CD4-positive, alpha-beta T cell treated with Interleukin-6 at 100 ng/mL for 8 hours (primary cell): ENCODE measurements at regions not wholly inside any gene's neighbourhood (a gene's known extent, or its start where the extent isn't known, plus 50 kb on each side); places are given as distances from the start of the nearest gene placed in this dataset.

Experiments
- DNase-seq: peaks from one replicate; pipeline ENCODE4 v3.0.0-alpha.2; 2020; ENCODE audit warnings: mixed read lengths, low spot score

- no peak for DNase-seq
These were observed 472.9 kb upstream of the COBL start for GRCh38 chr7:51789489-51789888.

- no peak for DNase-seq
These were observed 469.7 kb upstream of the COBL start for GRCh38 chr7:51786284-51786683.

GRCh38 chr7:51785876-51786275 is 469.3 kb upstream of the COBL start:
- DNase-seq = no peak

- no peak for DNase-seq
These were observed 468.6 kb upstream of the COBL start for GRCh38 chr7:51785171-51785570.

GRCh38 chr7:51783241-51783640 is 466.6 kb upstream of the COBL start:
- DNase-seq = no peak

- DNase-seq = no peak
These were observed 461.5 kb upstream of the COBL start for GRCh38 chr7:51778121-51778520.

GRCh38 chr7:51774178-51774577 is 457.6 kb upstream of the COBL start:
- DNase-seq = no peak

GRCh38 chr7:51772190-51772589 is 455.6 kb upstream of the COBL start:
- no peak for DNase-seq

GRCh38 chr7:51764976-51765375 is 448.4 kb upstream of the COBL start:
- DNase-seq = no peak

GRCh38 chr7:51759985-51760384 is 443.4 kb upstream of the COBL start:
- no peak for DNase-seq

- no peak for DNase-seq
These were observed 441.4 kb upstream of the COBL start for GRCh38 chr7:51757960-51758359.

GRCh38 chr7:51732951-51733350 is 416.3 kb upstream of the COBL start:
- no peak for DNase-seq

GRCh38 chr7:51732116-51732515 is 415.5 kb upstream of the COBL start:
- DNase-seq = no peak

GRCh38 chr7:51731075-51731474 is 414.5 kb upstream of the COBL start:
- no peak for DNase-seq

GRCh38 chr7:51727441-51727840 is 410.8 kb upstream of the COBL start:
- DNase-seq = no peak

GRCh38 chr7:51706851-51707250 is 390.2 kb upstream of the COBL start:
- DNase-seq = no peak

- no peak for DNase-seq
These were observed 389.1 kb upstream of the COBL start for GRCh38 chr7:51705701-51706100.

GRCh38 chr7:51702673-51703072 is 386.1 kb upstream of the COBL start:
- DNase-seq = no peak

GRCh38 chr7:51701935-51702334 is 385.3 kb upstream of the COBL start:
- no peak for DNase-seq

GRCh38 chr7:51700593-51701215 is 384.1 kb upstream of the COBL start:
- DNase-seq = no peak

GRCh38 chr7:51693258-51693657 is 376.6 kb upstream of the COBL start:
- no peak for DNase-seq

GRCh38 chr7:51689547-51689946 is 372.9 kb upstream of the COBL start:
- no peak for DNase-seq

- no peak for DNase-seq
These were observed 369.2 kb upstream of the COBL start for GRCh38 chr7:51685794-51686193.

- no peak for DNase-seq
These were observed 364.2 kb upstream of the COBL start for GRCh38 chr7:51680594-51681399.
